Gastroesophageal sphincter (tissue), 3 donors: ENCODE measurements at regions not wholly inside any gene's neighbourhood (a gene's known extent, or its start where the extent isn't known, plus 50 kb on each side); places are given as distances from the start of the nearest gene placed in this dataset.

Experiments
- EP300 ChIP-seq: sonication (generic); formaldehyde crosslinking; IDR thresholded peaks from one replicate; pipeline ENCODE4 v1.6.1; 2017; ENCODE audit warnings: antibody characterized with exemption, mild to moderate bottlenecking
- POLR2A ChIP-seq, 2 donors: fragments of 450-650 bp; IDR thresholded peaks; one replicate each; pipeline ENCODE4 v1.6.1; 2017; ENCODE audit warnings: antibody characterized with exemption in 2 of 2, mild to moderate bottlenecking in 2 of 2, moderate library complexity in 1 of 2
- POLR2AphosphoS5 ChIP-seq: sonication (generic); formaldehyde crosslinking; IDR thresholded peaks from one replicate; pipeline ENCODE4 v1.6.1; 2017; ENCODE audit warnings: antibody characterized with exemption
- TF ChIP-seq, protein P1 (sequence below), 4 experiments: fragments of 200-600 bp in 2 of 4; fragments of 450-650 bp in 2 of 4; sonication (generic) in 1 of 4; IDR thresholded peaks; one replicate each; pipeline ENCODE4 v1.5.1; 2017 to 2019; ENCODE audit warnings: antibody characterized with exemption in 4 of 4, mild to moderate bottlenecking in 2 of 4, moderate library complexity in 2 of 4

DNA sequence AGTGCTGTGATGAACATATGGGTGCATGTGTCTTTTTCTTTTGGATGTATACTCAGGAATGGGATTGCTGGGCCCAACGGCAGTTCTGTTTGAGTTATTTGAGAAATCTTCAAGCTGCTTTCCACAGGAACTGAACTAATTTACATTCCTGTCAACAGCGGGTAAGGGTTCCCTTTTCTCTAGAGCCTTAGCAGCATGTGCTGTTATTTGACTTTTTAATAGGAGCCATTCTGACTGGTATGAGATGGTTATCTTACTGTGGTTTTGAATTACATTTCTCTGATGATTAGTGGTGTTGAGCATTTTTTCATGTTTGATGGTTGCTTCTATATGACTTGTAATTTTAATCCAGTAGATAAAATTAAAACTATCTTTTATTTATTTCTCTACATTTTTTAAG, 1168.6 kb upstream of the ALCAM start:
- TF ChIP-seq, protein P1, sequence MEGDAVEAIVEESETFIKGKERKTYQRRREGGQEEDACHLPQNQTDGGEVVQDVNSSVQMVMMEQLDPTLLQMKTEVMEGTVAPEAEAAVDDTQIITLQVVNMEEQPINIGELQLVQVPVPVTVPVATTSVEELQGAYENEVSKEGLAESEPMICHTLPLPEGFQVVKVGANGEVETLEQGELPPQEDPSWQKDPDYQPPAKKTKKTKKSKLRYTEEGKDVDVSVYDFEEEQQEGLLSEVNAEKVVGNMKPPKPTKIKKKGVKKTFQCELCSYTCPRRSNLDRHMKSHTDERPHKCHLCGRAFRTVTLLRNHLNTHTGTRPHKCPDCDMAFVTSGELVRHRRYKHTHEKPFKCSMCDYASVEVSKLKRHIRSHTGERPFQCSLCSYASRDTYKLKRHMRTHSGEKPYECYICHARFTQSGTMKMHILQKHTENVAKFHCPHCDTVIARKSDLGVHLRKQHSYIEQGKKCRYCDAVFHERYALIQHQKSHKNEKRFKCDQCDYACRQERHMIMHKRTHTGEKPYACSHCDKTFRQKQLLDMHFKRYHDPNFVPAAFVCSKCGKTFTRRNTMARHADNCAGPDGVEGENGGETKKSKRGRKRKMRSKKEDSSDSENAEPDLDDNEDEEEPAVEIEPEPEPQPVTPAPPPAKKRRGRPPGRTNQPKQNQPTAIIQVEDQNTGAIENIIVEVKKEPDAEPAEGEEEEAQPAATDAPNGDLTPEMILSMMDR (IDR thresholded peaks at IDR 0.05) = no peak
- TF ChIP-seq POLR2AphosphoS5 = no peak
- no peak for TF ChIP-seq POLR2A (IDR thresholded peaks at IDR 0.05)
- no peak for TF ChIP-seq EP300
